GOT3 (cell line): ENCODE measurements at regions not wholly inside any gene's neighbourhood (a gene's known extent, or its start where the extent isn't known, plus 50 kb on each side); places are given as distances from the start of the nearest gene placed in this dataset.

Experiments used
- DNase-seq: peaks from one replicate; lab custom pipeline; 2025; ENCODE audit warnings: mixed read lengths; lab: John Stamatoyannopoulos, UW

DNA sequence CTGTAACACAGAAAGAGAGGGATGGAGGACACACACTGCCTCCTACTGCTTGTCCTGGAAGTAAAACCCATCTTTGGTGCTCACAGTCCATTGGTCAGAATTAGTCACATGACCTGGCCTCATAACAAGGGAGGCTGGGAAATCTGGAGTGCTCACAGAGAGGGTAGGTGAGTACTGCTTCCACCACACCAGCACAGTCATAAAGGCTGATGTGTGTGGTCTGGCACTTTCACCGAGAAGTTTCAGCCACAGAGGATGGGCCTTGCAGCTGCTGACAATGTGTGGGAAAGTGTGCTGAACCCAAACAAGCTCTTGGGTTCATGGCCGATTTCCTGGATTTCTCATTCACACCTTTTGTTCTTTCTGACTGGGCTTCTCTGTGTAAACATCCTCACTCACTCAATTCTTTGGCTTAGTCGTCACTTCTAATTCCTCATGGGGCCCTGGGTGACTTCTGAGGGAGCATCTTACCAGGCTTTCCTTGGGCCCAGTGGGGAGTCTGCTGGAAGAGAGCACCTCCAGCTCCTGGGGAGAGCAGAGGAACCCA is 100.7 kb downstream of the ASB7 start:
- no peak for DNase-seq

DNA sequence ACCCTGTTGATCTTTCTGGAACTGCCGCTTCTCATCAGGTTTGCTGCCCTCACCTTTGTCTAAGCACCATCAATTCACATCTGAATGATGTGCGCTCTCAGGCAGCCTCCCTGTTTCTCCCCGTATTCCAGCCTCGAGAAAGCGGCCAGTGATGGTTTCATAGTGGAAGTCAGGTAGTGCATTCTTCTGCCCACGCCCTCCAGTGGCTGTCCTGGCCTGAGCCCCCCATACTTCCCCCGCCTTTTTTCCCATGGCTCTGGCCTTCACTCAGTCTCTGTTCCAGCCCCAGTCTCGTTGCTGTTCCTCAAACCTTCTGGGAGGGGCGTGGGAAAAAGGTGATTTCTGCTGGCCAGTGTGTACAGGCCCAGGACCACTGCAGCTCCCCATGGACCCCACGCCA is 101.3 kb downstream of the ASB7 start:
- DNase-seq = no peak

DNA sequence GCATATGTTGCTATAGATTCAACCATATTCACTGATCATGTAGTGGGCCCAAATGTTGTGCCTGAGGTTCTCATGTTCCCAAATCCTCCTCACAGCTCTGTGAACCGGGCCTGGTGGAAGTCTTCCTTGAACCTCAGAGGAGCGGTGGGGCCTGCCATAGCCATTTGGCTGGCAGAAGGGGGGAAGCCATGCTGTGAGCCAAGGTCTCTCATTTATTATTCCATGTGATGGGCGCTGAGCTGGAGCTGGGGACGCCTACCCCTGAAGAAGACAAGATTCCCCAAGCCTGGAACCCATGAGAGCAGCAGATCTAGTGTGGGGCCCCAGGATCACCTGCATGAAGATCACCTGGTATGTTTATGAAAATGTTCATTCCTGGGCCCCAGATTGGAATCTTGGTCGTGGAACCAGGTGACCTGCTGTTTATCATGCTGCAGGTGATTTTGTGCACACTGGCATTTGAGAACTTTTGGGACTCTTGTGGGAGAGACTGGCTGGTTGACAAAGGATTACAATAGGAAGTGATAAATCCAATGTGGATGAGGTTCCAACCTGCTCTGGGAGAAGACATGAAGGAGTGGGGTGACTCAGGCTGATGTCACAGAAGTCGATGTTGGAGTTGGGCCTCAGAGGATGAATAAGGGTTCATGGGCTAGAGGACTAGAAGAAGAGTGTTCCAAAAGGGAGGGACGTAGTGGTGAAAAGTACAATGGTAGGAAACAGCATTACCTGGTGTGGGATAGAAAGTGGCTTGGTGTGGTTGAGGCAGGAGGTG is 102.1 kb downstream of the ASB7 start:
- no peak for DNase-seq

DNA sequence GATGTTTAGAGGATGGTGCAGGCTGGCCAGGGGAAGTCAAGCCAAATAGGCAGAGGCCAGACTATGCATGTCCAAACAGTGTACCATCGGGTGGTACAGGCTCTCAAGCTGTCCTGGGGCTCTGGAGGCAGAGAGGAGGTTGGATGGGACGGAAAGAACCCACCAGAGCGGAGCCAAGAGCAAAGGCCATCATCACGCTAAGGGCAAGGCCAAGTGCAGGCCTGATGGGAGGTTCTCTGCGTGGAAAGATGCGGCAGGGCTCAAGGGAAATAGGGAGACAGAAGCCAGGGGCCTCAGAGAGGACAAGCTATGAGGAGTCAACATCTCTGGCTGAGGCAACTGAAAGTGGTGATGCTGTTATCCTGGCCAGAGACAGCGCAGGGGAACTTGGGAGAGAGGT is 102.7 kb downstream of the ASB7 start:
- DNase-seq = no peak

GRCh38 chr15:100705841-100706240 is 103.5 kb downstream of the ASB7 start:
- no peak for DNase-seq

GRCh38 chr15:100707229-100707628 is 104.8 kb downstream of the ASB7 start:
- DNase-seq = no peak

GRCh38 chr15:100708916-100709315 is 106.5 kb downstream of the ASB7 start:
- no peak for DNase-seq

- DNase-seq = no peak
Measured at GRCh38 chr15:100710222-100710621, 107.8 kb downstream of the ASB7 start.

DNA sequence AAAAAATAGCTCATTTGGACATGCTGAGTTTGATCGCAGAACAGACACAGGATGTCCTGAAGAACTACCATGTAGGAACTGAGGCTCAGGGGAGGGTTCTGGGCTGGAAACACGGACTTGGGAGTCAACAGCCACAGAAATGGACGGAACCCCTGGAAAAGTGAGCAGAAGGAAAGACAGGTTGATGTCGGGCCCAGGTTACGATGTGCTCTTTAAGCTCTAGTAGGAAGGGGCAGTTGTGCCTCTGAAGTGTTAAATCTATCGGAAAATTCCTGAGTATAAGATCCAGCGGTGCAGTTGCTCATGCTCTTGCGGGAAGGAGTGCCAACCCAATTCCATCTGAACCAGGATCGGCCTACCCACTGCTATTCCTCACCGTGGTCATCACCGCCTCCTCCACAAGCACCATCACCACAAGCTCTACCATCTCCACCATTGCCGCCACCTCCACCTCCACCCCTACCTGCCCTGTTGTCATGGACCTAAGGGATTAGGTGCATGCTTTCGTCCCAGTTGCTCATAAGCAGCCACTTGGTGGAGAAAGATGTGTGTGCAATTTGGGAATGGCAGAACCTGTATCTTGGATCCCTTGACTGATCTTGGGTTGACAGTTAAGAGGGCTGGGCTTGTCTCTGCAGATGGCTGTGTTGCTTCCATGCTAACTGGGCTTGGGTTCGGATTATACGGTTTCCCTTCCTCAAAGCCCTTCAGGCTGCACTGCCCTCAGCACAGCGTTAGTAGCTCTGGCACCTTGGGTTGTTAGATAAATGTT is 108.5 kb downstream of the ASB7 start:
- no peak for DNase-seq

GRCh38 chr15:100711516-100712021 is 109.2 kb downstream of the ASB7 start:
- DNase-seq = no peak

GRCh38 chr15:100712226-100712625 is 109.8 kb downstream of the ASB7 start:
- DNase-seq = no peak

DNA sequence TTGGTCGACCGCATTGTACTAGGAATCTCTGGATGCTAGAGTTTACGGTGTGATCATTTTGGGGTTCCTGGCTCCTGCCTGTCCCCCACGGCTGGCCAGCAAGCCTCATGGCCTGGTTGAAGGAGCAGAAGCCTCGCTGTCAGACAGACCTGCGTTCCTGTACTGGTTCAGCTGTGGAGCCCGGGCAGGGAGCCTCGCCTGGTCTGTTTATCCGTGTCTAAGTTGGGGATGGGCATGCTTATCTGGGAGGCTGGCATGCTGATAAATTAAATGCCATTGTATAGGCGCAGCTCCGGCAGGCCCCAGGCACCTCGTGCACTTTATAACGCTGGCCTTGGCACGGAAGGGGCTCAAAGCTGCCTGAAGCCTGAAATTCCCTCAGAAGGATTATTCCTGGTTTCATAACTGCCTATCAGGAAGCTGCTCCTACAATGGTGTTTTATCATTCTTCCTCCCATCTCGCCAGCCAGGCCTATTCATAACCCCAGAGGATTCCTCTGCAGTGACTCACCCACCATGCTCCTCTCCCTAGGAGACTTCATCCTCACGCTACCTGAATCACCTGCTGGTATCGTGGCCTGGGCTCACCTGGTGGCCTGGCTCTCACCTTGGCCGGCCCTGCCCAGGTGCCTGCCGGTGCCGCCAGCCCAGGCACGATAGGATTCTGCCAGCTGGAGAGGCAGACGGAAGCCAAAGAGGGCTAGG is 110.9 kb downstream of the ASB7 start:
- no peak for DNase-seq

GRCh38 chr15:100714034-100714748 is 111.8 kb downstream of the ASB7 start:
- no peak for DNase-seq

DNA sequence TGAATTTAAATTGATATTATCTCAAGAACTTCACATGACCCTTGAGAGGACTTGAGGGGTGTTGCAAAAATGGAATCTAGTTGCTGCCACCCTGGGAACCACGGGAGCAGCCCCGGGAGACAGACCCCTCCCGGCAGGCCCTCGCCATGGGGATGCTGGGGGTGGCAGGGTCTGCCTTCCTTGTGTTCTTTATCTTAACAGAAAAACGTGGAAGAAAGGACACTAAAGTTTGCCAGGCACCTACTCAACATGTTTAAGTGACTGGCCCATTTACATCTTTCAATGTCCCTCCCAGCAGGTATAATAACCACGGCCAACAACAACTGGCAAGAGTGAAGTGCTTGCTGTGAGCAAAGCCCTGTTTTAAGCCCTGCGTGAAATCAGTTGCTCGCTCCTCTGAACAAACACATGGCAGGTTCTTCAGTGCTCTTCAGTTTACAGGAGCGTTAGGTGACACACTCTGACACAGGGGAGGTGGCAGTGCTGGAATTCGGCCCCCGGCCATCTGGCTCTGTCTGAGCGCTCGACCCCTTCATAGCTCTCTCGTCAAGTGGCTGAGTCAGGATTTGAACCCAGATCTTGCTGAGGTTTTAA is 112.5 kb downstream of the ASB7 start:
- DNase-seq = no peak

DNA sequence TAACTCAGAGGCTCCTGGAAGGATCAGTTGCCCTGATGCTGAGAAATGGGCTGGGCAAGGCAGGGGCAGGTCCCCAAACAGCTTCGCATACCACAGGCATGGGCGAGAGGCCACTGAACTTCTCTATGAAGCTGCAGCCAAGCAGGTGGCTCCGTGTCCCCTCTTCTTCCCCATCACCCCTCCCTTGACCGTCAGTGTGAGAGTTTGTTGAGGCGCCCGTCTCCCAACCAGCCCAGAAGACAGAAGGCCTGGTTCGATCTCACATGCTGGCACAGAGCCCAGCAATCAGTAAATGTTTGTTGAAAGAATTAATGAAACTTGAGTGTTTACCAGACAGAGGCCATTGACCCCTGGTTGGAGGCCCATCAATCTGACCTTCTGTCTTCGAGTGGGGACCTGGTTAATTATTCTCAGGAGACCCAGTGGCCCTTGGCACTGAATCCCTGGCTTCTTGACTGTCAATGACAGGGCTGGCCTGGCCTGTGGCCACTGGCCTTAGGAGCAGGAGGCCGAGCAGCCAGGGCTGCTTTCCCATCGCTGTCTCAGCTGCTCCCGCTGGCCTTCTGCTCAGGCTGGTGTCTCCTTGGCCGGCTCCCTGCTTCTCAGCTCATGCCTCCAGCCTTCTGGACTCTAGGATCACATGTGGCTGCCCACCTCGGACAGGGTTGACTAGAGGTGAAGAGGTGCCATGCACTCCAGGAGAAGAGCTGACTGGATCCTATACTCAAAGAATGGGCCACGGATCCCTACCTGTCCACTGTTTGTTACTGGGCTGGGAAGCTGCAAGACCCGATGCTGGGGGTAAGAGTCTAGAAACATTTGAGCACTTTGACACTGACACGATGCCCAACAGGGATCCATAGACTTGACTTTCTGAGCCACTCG is 113.4 kb downstream of the ASB7 start:
- DNase-seq = no peak

GRCh38 chr15:100716456-100717085 is 114.2 kb downstream of the ASB7 start:
- DNase-seq = no peak

DNA sequence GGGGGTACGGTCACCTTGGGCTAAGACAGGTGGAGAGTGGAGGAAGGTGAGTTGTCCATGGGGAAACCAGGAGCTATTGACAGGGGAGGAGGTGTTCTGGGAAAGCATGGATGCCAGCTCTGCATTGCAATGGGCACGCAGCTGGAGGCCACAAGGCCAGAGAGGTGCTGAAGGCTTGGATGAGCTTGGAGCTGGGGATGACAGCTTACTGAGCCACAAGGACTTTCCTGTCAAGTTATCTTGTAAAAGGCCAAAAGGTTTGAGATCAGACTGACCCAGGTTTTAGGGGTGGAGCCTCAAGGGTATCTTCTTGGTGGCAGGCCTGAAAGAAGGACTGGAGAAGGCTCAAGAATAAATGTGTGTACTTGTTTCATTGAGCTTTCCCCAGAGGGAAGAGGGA is 115.2 kb downstream of the ASB7 start:
- DNase-seq = no peak

GRCh38 chr15:100718075-100718980 is 115.9 kb downstream of the ASB7 start:
- DNase-seq = no peak
